GM19043 (cell line): ENCODE measurements at regions not wholly inside any gene's neighbourhood (a gene's known extent, or its start where the extent isn't known, plus 50 kb on each side); places are given as distances from the start of the nearest gene placed in this dataset.

Source experiments
- ATAC-seq: cut with Tn5 transposase; IDR thresholded peaks from one replicate; pipeline ENCODE4 v1.9.1; 2021; ENCODE audit warnings: low read depth; ENCODE audit not compliant: unreplicated experiment

- ATAC-seq = no peak
Observed at GRCh38 chr3:118714800-118715199, 319.8 kb downstream of the IGSF11 start.

GRCh38 chr3:118729546-118729945 is 305.1 kb downstream of the IGSF11 start:
- no peak for ATAC-seq

GRCh38 chr3:118734664-118735063 is 300.0 kb downstream of the IGSF11 start:
- no peak for ATAC-seq

GRCh38 chr3:118736107-118736506 is 298.5 kb downstream of the IGSF11 start:
- no peak for ATAC-seq

- ATAC-seq = no peak
Observed at GRCh38 chr3:118740722-118741290, 293.8 kb downstream of the IGSF11 start.

- no peak for ATAC-seq
Observed at GRCh38 chr3:118742760-118743159, 291.9 kb downstream of the IGSF11 start.

- no peak for ATAC-seq
Observed at GRCh38 chr3:118744186-118744585, 290.5 kb downstream of the IGSF11 start.

GRCh38 chr3:118754406-118755252 is 280.0 kb downstream of the IGSF11 start:
- ATAC-seq = no peak

- no peak for ATAC-seq
Observed at GRCh38 chr3:118755253-118755801, 279.3 kb downstream of the IGSF11 start.

GRCh38 chr3:118760585-118761290 is 273.9 kb downstream of the IGSF11 start:
- no peak for ATAC-seq

- ATAC-seq = no peak
Observed at GRCh38 chr3:118761291-118761606, 273.4 kb downstream of the IGSF11 start.

GRCh38 chr3:118765636-118766305 is 268.9 kb downstream of the IGSF11 start:
- ATAC-seq = no peak

GRCh38 chr3:118766306-118766669 is 268.4 kb downstream of the IGSF11 start:
- no peak for ATAC-seq

GRCh38 chr3:118772036-118772435 is 262.6 kb downstream of the IGSF11 start:
- no peak for ATAC-seq

- peak; percentile 84 for ATAC-seq
Observed at GRCh38 chr3:118772547-118773011, 262.1 kb downstream of the IGSF11 start.

- no peak for ATAC-seq
Observed at GRCh38 chr3:118775021-118775420, 259.6 kb downstream of the IGSF11 start.

- no peak for ATAC-seq
Observed at GRCh38 chr3:118778201-118778600, 256.4 kb downstream of the IGSF11 start.

GRCh38 chr3:118781232-118781631 is 253.4 kb downstream of the IGSF11 start:
- no peak for ATAC-seq

- ATAC-seq = no peak
Observed at GRCh38 chr3:118781839-118782238, 252.8 kb downstream of the IGSF11 start.

GRCh38 chr3:118782755-118783202 is 251.9 kb downstream of the IGSF11 start:
- ATAC-seq = peak; percentile 89

GRCh38 chr3:118785415-118785814 is 249.2 kb downstream of the IGSF11 start:
- no peak for ATAC-seq
